Nephron (organoid): ENCODE measurements at regions not wholly inside any gene's neighbourhood (a gene's known extent, or its start where the extent isn't known, plus 50 kb on each side); places are given as distances from the start of the nearest gene placed in this dataset.
"Not testable (repeated sequence)": the region's sequence is repeated elsewhere in the genome, so short reads cannot be mapped to it uniquely, and the experiment has no call there.

Source experiments
- H3K27ac Mint-ChIP-seq, 3 experiments: 2 replicates each; pipeline ENCODE4 v1.8.0; 2020; ENCODE audit warnings: mixed read lengths in 3 of 3, mild to moderate bottlenecking in 2 of 3, moderate library complexity in 1 of 3
- H3K27me3 Mint-ChIP-seq: 2 replicates; pipeline ENCODE4 v1.8.0; 2021; ENCODE audit warnings: low read depth, mild to moderate bottlenecking, moderate library complexity, mixed read lengths
- H3K36me3 Mint-ChIP-seq: 2 replicates; pipeline ENCODE4 v1.8.0; 2020; ENCODE audit warnings: low read depth, mixed read lengths
- H3K4me1 Mint-ChIP-seq: 2 replicates; pipeline ENCODE4 v1.8.0; 2020; ENCODE audit warnings: mixed read lengths
- H3K4me3 Mint-ChIP-seq, 3 experiments: 2 replicates each; pipeline ENCODE4 v1.8.0; 2020; ENCODE audit warnings: mild to moderate bottlenecking in 3 of 3, mixed read lengths in 3 of 3, moderate library complexity in 2 of 3
- H3K9me3 Mint-ChIP-seq: 2 replicates; pipeline ENCODE4 v1.8.0; 2020; ENCODE audit warnings: mixed read lengths
- CTCF ChIP-seq, 3 experiments: fragments of 200-600 bp; sonication (generic); IDR thresholded peaks; one replicate each; pipeline ENCODE4 v1.5.0; 2021; ENCODE audit warnings: antibody characterized with exemption in 3 of 3; ENCODE audit not compliant: unreplicated experiment in 3 of 3

- Mint-ChIP-seq H3K4me3 (no peak overlapping the region), H3K27me3 (peaks cover 6% of the 10 kb centered on the region), H3K4me1 (peaks cover 34% of the 10 kb centered on the region), H3K9me3 (peaks cover 9% of the 10 kb centered on the region), H3K36me3 (no peaks in the 10 kb centered on the region), H3K27ac (peak overlapping the region; percentile 23 to 91 (median 81))
- no peak for TF ChIP-seq CTCF (IDR thresholded peaks at IDR 0.05; ENCODE audit: unreplicated experiment in 3 of 3)
Measured at GRCh38 chr4:12445711-12446235, 1017.1 kb upstream of the HS3ST1 start.

- Mint-ChIP-seq H3K36me3 (no peaks in the 10 kb centered on the region), H3K4me3 (no peak overlapping the region), H3K27me3 (no peaks in the 10 kb centered on the region), H3K27ac (peak overlapping the region in 1 of 3 experiments; percentile 2), H3K9me3 (no peaks in the 10 kb centered on the region), H3K4me1 (peaks cover 6% of the 10 kb centered on the region)
- no peak for TF ChIP-seq CTCF (IDR thresholded peaks at IDR 0.05; ENCODE audit: unreplicated experiment in 3 of 3)
Measured at GRCh38 chr4:12439633-12440305, 1011.1 kb upstream of the HS3ST1 start.

- H3K36me3 Mint-ChIP-seq, H3K9me3 Mint-ChIP-seq, H3K4me3 Mint-ChIP-seq, H3K4me1 Mint-ChIP-seq, H3K27ac Mint-ChIP-seq: not testable (repeated sequence)
- peaks cover 20% of the 10 kb centered on the region for H3K27me3 Mint-ChIP-seq
Measured at GRCh38 chr4:12431259-12431658, 1002.6 kb upstream of the HS3ST1 start.

- Mint-ChIP-seq H3K4me1 (peaks cover 5% of the 10 kb centered on the region), H3K9me3 (peaks cover 5% of the 10 kb centered on the region), H3K4me3 (no peak overlapping the region), H3K36me3 (no peaks in the 10 kb centered on the region), H3K27me3 (peaks cover 11% of the 10 kb centered on the region), H3K27ac (no peak overlapping the region)
- no peak for TF ChIP-seq CTCF (IDR thresholded peaks at IDR 0.05; ENCODE audit: unreplicated experiment in 3 of 3)
Measured at GRCh38 chr4:12421364-12421763, 992.7 kb upstream of the HS3ST1 start.

- no peak for TF ChIP-seq CTCF (IDR thresholded peaks at IDR 0.05; ENCODE audit: unreplicated experiment in 3 of 3)
- Mint-ChIP-seq H3K36me3 (no peaks in the 10 kb centered on the region), H3K4me3 (no peak overlapping the region), H3K4me1 (peaks cover 16% of the 10 kb centered on the region), H3K27ac (peak overlapping the region in 1 of 3 experiments; percentile 2), H3K9me3 (no peaks in the 10 kb centered on the region), H3K27me3 (peaks cover 11% of the 10 kb centered on the region)
Measured at GRCh38 chr4:12416755-12417154, 988.1 kb upstream of the HS3ST1 start.

- no peak overlapping the region for H3K27ac Mint-ChIP-seq
- H3K4me3 Mint-ChIP-seq, result no peak overlapping the region
- peaks cover 8% of the 10 kb centered on the region for H3K27me3 Mint-ChIP-seq
Measured at GRCh38 chr4:12414181-12414812, 985.6 kb upstream of the HS3ST1 start.

More at GRCh38 chr4:12414181-12414812, 985.6 kb upstream of the HS3ST1 start:
- Mint-ChIP-seq H3K4me1 (peaks cover 16% of the 10 kb centered on the region), H3K9me3 (no peaks in the 10 kb centered on the region), H3K36me3 (no peaks in the 10 kb centered on the region)
- TF ChIP-seq CTCF (IDR thresholded peaks at IDR 0.05; ENCODE audit: unreplicated experiment in 3 of 3), result no peak
